ENCODE measurements at regions not wholly inside any gene's neighbourhood (a gene's known extent, or its start where the extent isn't known, plus 50 kb on each side); places are given as distances from the start of the nearest gene placed in this dataset.

DNA sequence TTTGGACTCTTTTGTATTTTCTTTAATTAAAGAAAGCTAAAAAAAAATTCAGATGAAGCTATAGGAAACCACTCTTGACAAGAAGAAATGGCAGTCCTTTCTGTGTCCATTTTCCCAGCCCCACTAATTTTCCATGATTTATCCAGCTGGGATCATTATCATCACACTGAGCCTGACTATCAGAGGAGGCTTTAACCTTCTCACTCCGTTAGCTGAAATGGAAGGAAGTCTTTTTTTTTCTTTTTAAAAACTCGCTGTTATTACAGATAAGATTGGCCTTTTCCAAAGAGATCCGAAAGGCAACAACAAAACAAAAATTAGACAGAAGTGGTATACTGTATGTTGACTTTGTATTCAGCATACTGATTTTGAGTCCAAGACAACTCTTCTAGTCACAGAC is 366.2 kb upstream of the ROPN1 start:
- ATAC-seq (replicated peaks in 1 of 4): no peak
- no CpG with 5 or more reads among the region's 3 CpGs for WGBS (ENCODE audit: insufficient coverage)
- POLR2A ChIA-PET: no interaction called here

DNA sequence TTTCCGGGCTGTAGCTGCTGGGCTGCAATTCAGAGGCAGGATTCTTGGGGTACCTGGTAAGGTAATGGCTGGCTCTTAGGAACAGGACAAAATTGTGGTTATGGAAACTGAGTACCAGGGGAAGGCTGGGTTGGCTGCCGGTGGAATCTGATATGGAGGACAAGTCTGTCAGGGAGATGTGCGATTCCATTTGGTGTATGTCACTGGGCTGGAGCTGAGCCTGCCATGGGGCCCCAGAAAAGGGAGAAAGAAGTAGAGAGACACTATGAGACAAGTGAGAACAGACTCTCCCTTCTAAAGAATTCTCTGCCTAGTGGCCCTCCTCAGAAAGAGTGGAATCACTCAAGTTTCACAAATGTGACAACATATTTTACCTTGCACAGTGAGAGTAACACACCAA is 368.2 kb upstream of the ROPN1 start:
- ATAC-seq (replicated peaks in 1 of 4): no peak
- DNase-seq: no peak
- H3K4me3 Mint-ChIP-seq: no peak overlapping the region

More for the DNA sequence above, 366.2 kb upstream of the ROPN1 start:
- Histone ChIP-seq H3K27ac (ENCODE audit: low read length) (no peak overlapping the region), H3K27me3 (replicated peaks in 1 of 2; ENCODE audit: control insufficient read depth in 2 of 2, extremely low read depth in 1 of 2, insufficient read depth in 2 of 2, low read length in 1 of 2) (peaks cover 0 to 4% of the 10 kb centered on the region in 2 experiments), H3K4me3 (ENCODE audit: control insufficient read depth in 1 of 2, extremely low read depth in 1 of 2, low read length in 1 of 2) (no peak overlapping the region), H3K4me1 (ENCODE audit: control insufficient read depth in 1 of 2, extremely low read depth in 1 of 2, insufficient read depth in 2 of 2, low read length in 2 of 2) (no peaks in the 10 kb centered on the region), H3K9me3 (no peaks in the 10 kb centered on the region), H3K36me3 (ENCODE audit: control insufficient read depth in 2 of 2, extremely low read depth in 1 of 2, insufficient read depth in 1 of 2, low read length in 1 of 2) (no peaks in the 10 kb centered on the region)
- H3K9me3 Mint-ChIP-seq: peaks cover 0 to 11% (median 0%) of the 10 kb centered on the region in 3 donors
- no peaks in the 10 kb centered on the region for H3K4me1 Mint-ChIP-seq
- H3K27me3 Mint-ChIP-seq: peaks cover 17 to 25% of the 10 kb centered on the region in 2 donors
- no peak overlapping the region for H3K4me3 Mint-ChIP-seq
- no peak overlapping the region for H3K27ac Mint-ChIP-seq
- H3K36me3 Mint-ChIP-seq: no peaks in the 10 kb centered on the region
- CTCF ChIA-PET: no interaction called here
- DNase-seq: no peak

DNA sequence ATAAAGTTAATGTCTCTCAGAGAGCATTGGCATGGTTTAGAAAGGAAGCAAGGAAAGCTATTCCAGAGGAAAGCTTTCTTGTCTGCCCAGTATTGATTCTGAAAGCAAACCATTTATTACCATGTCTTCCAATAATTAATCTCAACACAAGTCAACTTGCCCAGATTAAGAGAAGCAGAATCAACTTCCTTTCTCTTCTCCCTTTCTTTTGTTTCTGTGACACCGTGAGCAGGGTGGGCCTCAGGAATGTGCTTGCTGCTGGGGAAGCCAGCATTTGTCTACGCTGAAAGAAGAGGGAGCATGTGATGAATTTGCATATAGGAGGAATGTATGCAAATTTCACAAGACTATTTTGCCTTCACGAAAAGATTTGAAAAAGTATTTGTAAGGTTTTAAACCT is 368.6 kb upstream of the ROPN1 start:
- Histone ChIP-seq H3K9me3 (no peaks in the 10 kb centered on the region), H3K27me3 (replicated peaks in 1 of 2; ENCODE audit: control insufficient read depth in 2 of 2, extremely low read depth in 1 of 2, insufficient read depth in 2 of 2, low read length in 1 of 2) (peaks cover 0 to 9% of the 10 kb centered on the region in 2 experiments), H3K27ac (ENCODE audit: low read length) (no peak overlapping the region), H3K4me1 (ENCODE audit: control insufficient read depth in 1 of 2, extremely low read depth in 1 of 2, insufficient read depth in 2 of 2, low read length in 2 of 2) (no peaks in the 10 kb centered on the region), H3K36me3 (ENCODE audit: control insufficient read depth in 2 of 2, extremely low read depth in 1 of 2, insufficient read depth in 1 of 2, low read length in 1 of 2) (no peaks in the 10 kb centered on the region), H3K4me3 (ENCODE audit: control insufficient read depth in 1 of 2, extremely low read depth in 1 of 2, low read length in 1 of 2) (no peak overlapping the region)
- 100% methylated on average over 1 of the region's 3 CpGs for WGBS (ENCODE audit: insufficient coverage)
- no peaks in the 10 kb centered on the region for H3K36me3 Mint-ChIP-seq
- peaks cover 0 to 11% (median 0%) of the 10 kb centered on the region in 3 donors for H3K9me3 Mint-ChIP-seq
- ChIA-PET POLR2A (interaction anchor here in 1 of 2 donors (0.5 kb wide), 1 partner anchor 1495 kb away, joined by 8 read pairs; no protein-coding TSS in a partner anchor), CTCF (interaction anchor here in 1 of 2 donors (0.5 kb wide), 1 partner anchor 398 kb away, joined by 10 read pairs; no protein-coding TSS in a partner anchor)
- no peak overlapping the region for H3K27ac Mint-ChIP-seq
- DNase-seq: no peak
- no peaks in the 10 kb centered on the region for H3K4me1 Mint-ChIP-seq
- no peak overlapping the region for H3K4me3 Mint-ChIP-seq
- H3K27me3 Mint-ChIP-seq: peaks cover 17 to 25% of the 10 kb centered on the region in 2 donors
- no peak for ATAC-seq (replicated peaks in 1 of 4)

More for the DNA sequence above, 368.2 kb upstream of the ROPN1 start:
- Mint-ChIP-seq H3K27ac (no peak overlapping the region), H3K27me3 (peaks cover 17 to 25% of the 10 kb centered on the region in 2 donors), H3K4me1 (no peaks in the 10 kb centered on the region), H3K9me3 (peaks cover 0 to 11% (median 0%) of the 10 kb centered on the region in 3 donors), H3K36me3 (no peaks in the 10 kb centered on the region)
- Histone ChIP-seq H3K4me3 (ENCODE audit: control insufficient read depth in 1 of 2, extremely low read depth in 1 of 2, low read length in 1 of 2) (no peak overlapping the region), H3K9me3 (no peaks in the 10 kb centered on the region), H3K36me3 (ENCODE audit: control insufficient read depth in 2 of 2, extremely low read depth in 1 of 2, insufficient read depth in 1 of 2, low read length in 1 of 2) (no peaks in the 10 kb centered on the region), H3K27me3 (replicated peaks in 1 of 2; ENCODE audit: control insufficient read depth in 2 of 2, extremely low read depth in 1 of 2, insufficient read depth in 2 of 2, low read length in 1 of 2) (peaks cover 0 to 9% of the 10 kb centered on the region in 2 experiments), H3K27ac (ENCODE audit: low read length) (no peak overlapping the region), H3K4me1 (ENCODE audit: control insufficient read depth in 1 of 2, extremely low read depth in 1 of 2, insufficient read depth in 2 of 2, low read length in 2 of 2) (no peaks in the 10 kb centered on the region)
- 89% methylated on average over 2 of the region's 3 CpGs for WGBS (ENCODE audit: insufficient coverage)
- ChIA-PET POLR2A (interaction anchor here in 1 of 2 donors (0.5 kb wide), 1 partner anchor 1494 kb away, joined by 8 read pairs; no protein-coding TSS in a partner anchor), CTCF (interaction anchor here in 1 of 2 donors (0.5 kb wide), 1 partner anchor 399 kb away, joined by 10 read pairs; no protein-coding TSS in a partner anchor)

DNA sequence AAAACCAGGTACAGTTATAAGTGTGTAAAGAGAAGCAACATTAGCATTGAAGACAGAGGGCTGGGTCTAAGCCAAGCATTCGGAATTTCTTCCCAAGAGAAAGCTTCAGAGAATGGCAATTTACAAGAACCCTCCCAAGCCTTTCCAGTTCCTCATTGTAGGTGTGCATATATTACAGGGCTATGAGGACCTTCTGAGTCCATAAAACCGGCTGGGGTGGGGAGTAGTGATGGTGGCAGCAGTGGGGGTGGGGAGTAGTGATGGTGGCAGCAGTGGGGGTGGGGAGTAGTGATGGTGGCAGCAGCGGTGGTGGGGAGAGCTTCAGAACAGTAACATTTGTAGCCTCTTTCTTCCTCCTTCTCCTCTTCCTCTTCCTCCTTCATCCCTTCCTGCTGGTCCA is 368.7 kb upstream of the UMPS start:
- Mint-ChIP-seq H3K4me3 (no peak overlapping the region), H3K27ac (no peak overlapping the region), H3K4me1 (no peaks in the 10 kb centered on the region), H3K9me3 (peaks cover 0 to 11% (median 0%) of the 10 kb centered on the region in 3 donors), H3K36me3 (no peaks in the 10 kb centered on the region), H3K27me3 (peaks cover 15 to 24% of the 10 kb centered on the region in 2 donors)
- DNase-seq (no peak), ATAC-seq (replicated peaks in 1 of 4) (no peak)
- POLR2A ChIA-PET: no interaction called here
- Histone ChIP-seq H3K36me3 (ENCODE audit: control insufficient read depth in 2 of 2, extremely low read depth in 1 of 2, insufficient read depth in 1 of 2, low read length in 1 of 2) (no peaks in the 10 kb centered on the region), H3K4me1 (ENCODE audit: control insufficient read depth in 1 of 2, extremely low read depth in 1 of 2, insufficient read depth in 2 of 2, low read length in 2 of 2) (no peaks in the 10 kb centered on the region), H3K27ac (ENCODE audit: low read length) (no peak overlapping the region), H3K9me3 (no peaks in the 10 kb centered on the region), H3K27me3 (replicated peaks in 1 of 2; ENCODE audit: control insufficient read depth in 2 of 2, extremely low read depth in 1 of 2, insufficient read depth in 2 of 2, low read length in 1 of 2) (peaks cover 0 to 9% of the 10 kb centered on the region in 2 experiments), H3K4me3 (ENCODE audit: control insufficient read depth in 1 of 2, extremely low read depth in 1 of 2, low read length in 1 of 2) (no peak overlapping the region)
- WGBS (ENCODE audit: insufficient coverage): no CpG with 5 or more reads among the region's 3 CpGs
- CTCF ChIA-PET: no interaction called here

GRCh38 chr3:124362455-124362854 is 367.8 kb upstream of the UMPS start:
- H3K4me1 Mint-ChIP-seq: no peaks in the 10 kb centered on the region
- ATAC-seq (replicated peaks in 1 of 4) (no peak), DNase-seq (no peak)
- peaks cover 10 to 15% of the 10 kb centered on the region in 2 donors for H3K27me3 Mint-ChIP-seq
- H3K27me3 ChIP-seq (replicated peaks in 1 of 2; ENCODE audit: control insufficient read depth in 2 of 2, extremely low read depth in 1 of 2, insufficient read depth in 2 of 2, low read length in 1 of 2): peaks cover 0 to 9% of the 10 kb centered on the region in 2 experiments
- H3K9me3 Mint-ChIP-seq: peaks cover 0 to 2% (median 0%) of the 10 kb centered on the region in 3 donors
- POLR2A ChIA-PET: no interaction called here
- CTCF ChIA-PET: no interaction called here
- H3K4me1 ChIP-seq (ENCODE audit: control insufficient read depth in 1 of 2, extremely low read depth in 1 of 2, insufficient read depth in 2 of 2, low read length in 2 of 2): no peaks in the 10 kb centered on the region
- H3K27ac ChIP-seq (ENCODE audit: low read length): no peak overlapping the region
- no peaks in the 10 kb centered on the region for H3K9me3 ChIP-seq
- WGBS (ENCODE audit: insufficient coverage): no CpG with 5 or more reads among the region's 2 CpGs
- H3K4me3 Mint-ChIP-seq: no peak overlapping the region
- no peak overlapping the region for H3K4me3 ChIP-seq (ENCODE audit: control insufficient read depth in 1 of 2, extremely low read depth in 1 of 2, low read length in 1 of 2)
- H3K36me3 ChIP-seq (ENCODE audit: control insufficient read depth in 2 of 2, extremely low read depth in 1 of 2, insufficient read depth in 1 of 2, low read length in 1 of 2): no peaks in the 10 kb centered on the region
- no peak overlapping the region for H3K27ac Mint-ChIP-seq
- no peaks in the 10 kb centered on the region for H3K36me3 Mint-ChIP-seq

GRCh38 chr3:124363476-124363875 is 366.8 kb upstream of the UMPS start:
- H3K4me3 ChIP-seq (ENCODE audit: control insufficient read depth in 1 of 2, extremely low read depth in 1 of 2, low read length in 1 of 2): no peak overlapping the region
- Mint-ChIP-seq H3K4me1 (no peaks in the 10 kb centered on the region), H3K4me3 (no peak overlapping the region), H3K27ac (no peak overlapping the region), H3K36me3 (no peaks in the 10 kb centered on the region), H3K27me3 (peaks cover 10 to 14% of the 10 kb centered on the region in 2 donors), H3K9me3 (no peaks in the 10 kb centered on the region)
- ChIA-PET CTCF (no interaction called here), POLR2A (no interaction called here)
- H3K36me3 ChIP-seq (ENCODE audit: control insufficient read depth in 2 of 2, extremely low read depth in 1 of 2, insufficient read depth in 1 of 2, low read length in 1 of 2): no peaks in the 10 kb centered on the region
- no peak overlapping the region for H3K27ac ChIP-seq (ENCODE audit: low read length)
- H3K4me1 ChIP-seq (ENCODE audit: control insufficient read depth in 1 of 2, extremely low read depth in 1 of 2, insufficient read depth in 2 of 2, low read length in 2 of 2): no peaks in the 10 kb centered on the region
- ATAC-seq (replicated peaks in 1 of 4) (no peak), DNase-seq (no peak)
- peaks cover 0 to 9% of the 10 kb centered on the region in 2 experiments for H3K27me3 ChIP-seq (replicated peaks in 1 of 2; ENCODE audit: control insufficient read depth in 2 of 2, extremely low read depth in 1 of 2, insufficient read depth in 2 of 2, low read length in 1 of 2)
- no peaks in the 10 kb centered on the region for H3K9me3 ChIP-seq

Data from T-cell (primary cell).